Ovary (tissue), 3 donors: ENCODE measurements at regions not wholly inside any gene's neighbourhood (a gene's known extent, or its start where the extent isn't known, plus 50 kb on each side); places are given as distances from the start of the nearest gene placed in this dataset.

Experiments used
- CTCF ChIP-seq, 3 donors: fragments of 450-650 bp in 2 of 3; fragments of 200-600 bp in 1 of 3; IDR thresholded peaks; one replicate each; pipeline versions ENCODE4 v1.5.1 to v1.8.0; 2016 to 2022; ENCODE audit warnings: antibody characterized with exemption in 3 of 3, mild to moderate bottlenecking in 1 of 3
- EP300 ChIP-seq: sonication (generic); formaldehyde crosslinking; IDR thresholded peaks from one replicate; pipeline ENCODE4 v1.6.1; 2017; ENCODE audit warnings: antibody characterized with exemption
- POLR2A ChIP-seq: fragments of 450-650 bp; IDR thresholded peaks from one replicate; pipeline ENCODE4 v1.6.1; 2017; ENCODE audit warnings: antibody characterized with exemption, mild to moderate bottlenecking, moderate library complexity
- donor health status: DM: no; HTN: no; CAD: no.

- TF ChIP-seq CTCF (IDR thresholded peaks at IDR 0.05) (no peak), POLR2A (no peak), EP300 (no peak)
Observed at GRCh38 chr12:124233041-124233796, 61.7 kb upstream of the RFLNA start.
